HG03103 (cell line): ENCODE measurements at regions not wholly inside any gene's neighbourhood (a gene's known extent, or its start where the extent isn't known, plus 50 kb on each side); places are given as distances from the start of the nearest gene placed in this dataset.
"Not testable (repeated sequence)": the region's sequence is repeated elsewhere in the genome, so short reads cannot be mapped to it uniquely, and the experiment has no call there.

Experiments
- ATAC-seq: cut with Tn5 transposase; IDR thresholded peaks from one replicate; pipeline ENCODE4 v1.9.1; 2021; ENCODE audit warnings: low read depth; ENCODE audit not compliant: unreplicated experiment

DNA sequence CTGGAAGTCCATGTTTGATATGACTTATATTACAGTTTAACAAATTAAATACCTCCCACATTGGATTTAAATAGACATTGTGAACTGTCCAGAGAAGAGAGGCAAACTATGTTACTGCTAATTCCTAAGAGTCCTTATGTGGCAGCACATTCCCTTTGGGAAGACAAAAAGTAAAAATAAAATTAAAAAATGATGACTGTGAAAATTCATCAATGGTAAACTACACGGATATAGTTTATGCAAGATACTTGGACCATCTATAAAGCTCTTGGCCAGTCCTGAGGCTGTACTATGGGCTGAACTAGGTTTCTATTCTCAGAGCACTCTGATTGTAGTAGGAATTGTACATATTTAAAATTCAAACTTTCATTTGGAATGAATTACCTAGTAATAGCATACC is 206.4 kb downstream of the LRRK2 start:
- no peak for ATAC-seq

DNA sequence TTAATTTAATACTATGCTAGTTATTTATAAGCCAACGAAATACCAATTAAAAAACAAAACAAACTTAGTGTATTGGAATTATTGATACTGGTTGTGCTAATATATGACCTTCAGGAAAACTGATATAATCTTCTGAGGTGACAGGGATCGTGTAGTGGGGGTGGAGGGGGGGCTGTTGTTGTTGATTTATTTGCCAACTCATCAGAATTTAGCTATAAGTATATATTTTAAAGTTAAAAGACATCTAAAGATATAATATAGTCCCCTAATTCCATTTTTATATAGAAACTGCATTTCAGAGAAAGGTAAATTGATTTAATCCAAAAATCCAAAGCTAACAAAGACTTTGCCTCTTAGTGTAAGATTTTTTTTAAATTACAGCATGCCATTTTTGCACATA is 210.5 kb downstream of the LRRK2 start:
- no peak for ATAC-seq

- ATAC-seq: no peak
These were observed 211.2 kb downstream of the LRRK2 start for GRCh38 chr12:40435951-40436350.

DNA sequence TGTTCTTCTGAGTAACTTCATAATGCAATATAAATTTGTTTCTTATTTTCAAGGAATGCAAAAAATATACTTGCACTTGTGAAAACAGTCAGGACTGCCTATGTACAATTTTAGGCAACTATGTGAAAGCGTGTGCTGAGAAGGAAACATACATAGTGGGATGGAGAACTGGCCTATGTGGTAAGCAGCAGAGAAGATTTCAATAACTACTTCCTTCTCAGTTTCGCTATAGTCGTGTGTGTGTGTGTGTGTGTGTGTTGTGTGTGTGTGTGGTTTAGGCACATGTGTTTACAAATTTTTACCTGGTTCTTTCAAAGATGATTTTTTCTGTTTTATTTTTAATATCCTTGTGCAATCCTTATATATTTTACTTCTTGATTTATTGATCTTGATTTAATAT is 211.8 kb downstream of the LRRK2 start:
- ATAC-seq: no peak

DNA sequence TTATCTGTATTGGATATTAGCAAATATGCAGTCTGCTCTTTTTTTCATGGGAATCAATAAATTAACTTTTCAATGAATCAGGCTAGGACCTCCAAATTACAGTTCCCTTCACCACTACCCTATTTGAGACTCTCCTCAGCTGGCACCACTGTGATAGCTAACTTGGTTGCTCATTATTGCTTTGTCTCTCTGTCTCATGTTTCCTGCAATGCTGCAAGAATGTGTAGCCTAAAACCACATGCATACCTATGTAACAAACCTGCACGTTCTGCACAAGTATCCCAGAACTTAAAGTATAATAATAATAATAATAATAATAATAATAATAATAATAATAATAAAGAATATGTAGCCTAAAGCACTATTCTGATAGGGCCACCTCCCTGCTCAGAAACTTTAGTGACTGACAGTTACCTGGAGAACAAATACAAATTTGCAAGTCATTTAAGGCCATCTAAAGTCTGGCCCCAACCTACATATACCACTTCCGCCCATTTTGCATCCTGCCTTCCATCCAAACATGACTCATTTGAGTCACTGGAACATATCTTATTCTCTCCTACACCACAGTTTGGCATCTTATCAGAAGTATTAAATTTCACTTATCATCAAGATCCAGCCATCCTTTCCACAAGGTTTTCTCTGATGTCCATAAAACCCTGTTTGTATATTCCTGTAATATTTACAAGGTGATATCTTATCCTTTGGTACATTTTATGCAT is 215.1 kb downstream of the LRRK2 start:
- no peak for ATAC-seq

DNA sequence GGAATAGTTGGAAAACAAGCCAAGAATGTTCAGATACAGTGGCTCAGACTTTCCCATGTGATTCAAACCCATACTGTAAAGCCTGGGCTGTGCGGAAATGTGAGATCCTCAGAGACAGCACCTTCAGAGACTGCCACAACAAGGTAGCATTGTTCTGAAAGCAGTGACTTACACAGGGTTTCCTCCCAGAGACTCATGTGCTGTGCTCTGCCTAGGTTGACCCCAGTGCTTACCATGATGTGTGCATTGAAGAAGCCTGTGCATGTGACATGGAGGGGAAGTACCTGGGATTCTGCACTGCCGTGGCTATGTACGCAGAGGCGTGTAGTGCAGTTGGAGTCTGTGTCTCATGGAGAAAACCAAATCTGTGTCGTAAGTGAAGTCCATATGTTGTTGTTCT is 219.4 kb downstream of the LRRK2 start:
- ATAC-seq: no peak

DNA sequence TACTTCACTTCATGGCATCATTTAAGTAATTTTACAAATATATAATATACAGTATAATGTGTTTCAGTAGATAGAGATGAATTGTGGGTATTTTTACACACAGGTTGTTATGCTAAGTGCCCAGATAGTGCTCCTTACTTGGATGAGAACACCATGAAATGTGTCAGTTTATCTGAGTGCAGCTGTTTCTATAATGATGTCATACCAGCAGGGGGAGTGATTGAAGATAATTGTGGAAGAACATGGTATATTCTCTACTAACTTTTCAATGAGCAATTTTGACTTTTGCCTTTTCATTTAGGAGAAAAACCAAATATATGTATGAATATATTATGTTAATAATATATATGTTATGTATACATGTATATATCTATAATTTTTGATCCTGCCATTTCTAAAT is 221.6 kb downstream of the LRRK2 start:
- ATAC-seq: peak; percentile 68

DNA sequence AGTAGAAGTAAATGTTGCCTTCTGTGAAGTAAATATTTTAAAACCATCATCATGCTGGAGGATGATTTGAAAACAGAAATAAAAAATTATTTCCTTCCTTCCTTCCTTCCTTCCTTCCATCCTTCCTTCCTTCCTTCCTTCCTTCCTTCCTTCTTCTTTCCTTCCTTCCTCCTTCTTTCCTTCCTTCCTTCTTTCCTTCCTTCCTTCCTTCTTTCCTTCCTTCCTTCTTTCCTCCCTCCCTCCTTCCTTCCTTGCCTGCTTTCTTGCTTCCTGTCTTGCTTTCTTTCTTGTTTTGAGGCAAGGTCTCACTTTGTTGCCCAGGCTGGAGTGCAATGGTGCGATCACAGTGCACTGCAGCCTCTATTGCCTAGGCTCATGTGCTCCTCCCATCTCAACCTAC is 223.7 kb downstream of the LRRK2 start:
- not testable (repeated sequence) for ATAC-seq

- no peak for ATAC-seq
These were observed 226.9 kb downstream of the LRRK2 start for GRCh38 chr12:40451661-40452060.

GRCh38 chr12:40464121-40464520 is 228.1 kb upstream of the CNTN1 start:
- no peak for ATAC-seq

DNA sequence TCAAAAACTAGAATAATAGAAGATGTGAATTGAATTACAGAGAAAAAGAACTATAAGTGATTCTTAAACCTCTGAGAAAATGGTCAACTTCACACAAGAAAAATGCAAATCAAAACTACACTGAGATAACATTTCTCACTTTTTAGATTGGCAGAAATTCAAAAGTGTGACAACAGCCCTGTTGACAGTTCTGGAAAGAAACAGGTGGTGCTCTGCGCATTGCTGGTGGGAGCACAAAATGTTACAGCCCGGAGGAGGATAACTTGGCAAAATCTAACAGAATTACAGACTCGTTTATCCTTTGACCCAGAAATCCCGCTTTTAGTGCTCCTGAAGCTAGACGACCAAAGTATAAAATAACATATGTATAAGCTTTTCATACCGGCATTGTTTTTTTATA is 222.5 kb upstream of the CNTN1 start:
- no peak for ATAC-seq

GRCh38 chr12:40473962-40474361 is 218.3 kb upstream of the CNTN1 start:
- no peak for ATAC-seq

- ATAC-seq: no peak
These were observed 217.6 kb upstream of the CNTN1 start for GRCh38 chr12:40474630-40475029.

GRCh38 chr12:40499856-40500255 is 192.4 kb upstream of the CNTN1 start:
- ATAC-seq: no peak

- no peak for ATAC-seq
These were observed 189.9 kb upstream of the CNTN1 start for GRCh38 chr12:40502322-40502721.

DNA sequence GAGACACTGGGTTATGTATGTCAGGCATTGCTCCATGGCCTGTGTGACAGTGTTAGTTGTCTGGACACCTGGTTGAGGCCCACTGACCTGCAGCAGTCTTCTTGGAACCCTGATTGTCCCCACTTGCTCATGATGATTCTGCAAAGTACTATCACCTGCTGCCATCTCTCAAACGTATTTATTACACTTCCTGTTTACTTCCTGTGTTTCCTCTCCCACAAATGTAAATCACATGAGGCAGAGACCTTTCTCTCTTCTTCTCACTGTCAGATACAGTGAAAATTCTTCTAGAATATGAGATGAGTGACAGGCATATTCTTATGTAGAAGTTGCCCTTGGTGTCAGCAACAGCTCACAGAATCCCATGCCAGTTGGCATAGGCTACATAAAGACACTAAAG is 186.9 kb upstream of the CNTN1 start:
- ATAC-seq: no peak

DNA sequence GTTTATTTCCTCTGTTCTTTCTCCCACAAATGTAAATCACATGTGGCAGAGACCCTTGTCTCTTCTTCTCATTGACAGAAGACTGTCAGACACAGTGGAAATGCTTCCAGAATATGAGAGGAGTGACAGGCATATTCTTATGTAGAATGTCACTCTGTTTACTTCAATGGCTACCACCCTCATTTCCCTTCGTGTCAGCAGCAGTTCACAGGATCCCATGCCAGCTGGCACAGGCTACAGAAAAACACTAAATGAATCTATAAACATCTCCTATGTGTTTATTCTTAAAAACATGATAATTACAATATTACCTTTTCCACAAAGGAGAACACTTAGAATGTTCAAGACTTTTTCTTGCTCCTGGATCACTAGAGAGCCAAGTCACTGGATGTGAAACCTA is 183.8 kb upstream of the CNTN1 start:
- ATAC-seq: no peak

- peak; percentile 44 for ATAC-seq
These were observed 180.9 kb upstream of the CNTN1 start for GRCh38 chr12:40511341-40511740.

- ATAC-seq: no peak
These were observed 177.0 kb upstream of the CNTN1 start for GRCh38 chr12:40515041-40515816.

- no peak for ATAC-seq
These were observed 169.4 kb upstream of the CNTN1 start for GRCh38 chr12:40522837-40523236.

- no peak for ATAC-seq
These were observed 167.2 kb upstream of the CNTN1 start for GRCh38 chr12:40525054-40525453.

DNA sequence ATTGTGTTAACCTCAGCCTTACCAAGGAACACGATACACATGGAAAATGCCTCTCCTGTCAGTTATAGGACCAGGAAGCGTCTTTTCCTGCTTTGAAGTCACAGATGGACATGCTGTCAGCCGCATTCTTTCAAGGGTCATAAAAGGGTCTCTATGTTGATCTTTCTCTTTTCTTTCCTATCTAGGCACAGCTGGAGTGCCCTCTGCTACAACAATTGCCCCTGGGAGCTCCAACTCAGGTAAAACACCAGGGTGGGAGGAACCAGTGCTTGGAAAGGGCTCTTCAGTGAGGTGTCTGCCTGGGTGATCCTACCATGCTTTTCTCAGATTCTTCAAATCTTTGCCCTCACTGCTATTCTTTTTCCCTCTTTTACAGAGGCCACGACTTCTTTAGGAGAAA is 157.4 kb upstream of the CNTN1 start:
- no peak for ATAC-seq
